Activated CD4-positive, alpha-beta T cell treated with anti-CD3 and anti-CD28 coated beads, Interleukin-2, amount 10 ng/mL, durations not matched to agents 24 days and 14 days (primary cell): ENCODE measurements at regions not wholly inside any gene's neighbourhood (a gene's known extent, or its start where the extent isn't known, plus 50 kb on each side); places are given as distances from the start of the nearest gene placed in this dataset.
"Not testable (repeated sequence)": the region's sequence is repeated elsewhere in the genome, so short reads cannot be mapped to it uniquely, and the experiment has no call there.

ENCODE experiments used
- DNase-seq: peaks from one replicate; pipeline ENCODE4 v3.0.0; 2022
- H3K27ac Mint-ChIP-seq: one replicate; pipeline ENCODE4 v1.8.0; 2022; ENCODE audit warnings: mild to moderate bottlenecking, mixed read lengths
- H3K27me3 Mint-ChIP-seq: one replicate; pipeline ENCODE4 v1.8.0; 2022; ENCODE audit warnings: mixed read lengths
- H3K36me3 Mint-ChIP-seq: one replicate; pipeline ENCODE4 v1.8.0; 2022; ENCODE audit warnings: low read depth, mild to moderate bottlenecking, mixed read lengths
- H3K4me1 Mint-ChIP-seq: one replicate; pipeline ENCODE4 v1.8.0; 2021; ENCODE audit warnings: mixed read lengths
- H3K4me3 Mint-ChIP-seq: one replicate; pipeline ENCODE4 v1.8.0; 2022; ENCODE audit warnings: mild to moderate bottlenecking, moderate library complexity, mixed read lengths
- H3K9me3 Mint-ChIP-seq: one replicate; pipeline ENCODE4 v1.8.0; 2021; ENCODE audit warnings: mixed read lengths
- intact Hi-C: fragments of 100-400 bp; cut with micrococcal nuclease; formaldehyde crosslinking; loops from one replicate; pipeline ENCODE4 v1.15.1; 2023

- DNase-seq: no peak
- Mint-ChIP-seq H3K36me3 (no peaks in the 10 kb centered on the region), H3K4me1 (no peaks in the 10 kb centered on the region), H3K4me3 (no peak overlapping the region), H3K9me3 (no peaks in the 10 kb centered on the region), H3K27ac (no peak overlapping the region), H3K27me3 (peaks cover 4% of the 10 kb centered on the region)
- intact Hi-C loops: no loop called here
Observed at GRCh38 chr4:55269470-55269869, 76.6 kb upstream of the SRD5A3 start.

- H3K4me1 Mint-ChIP-seq: no peaks in the 10 kb centered on the region
- H3K9me3 Mint-ChIP-seq: no peaks in the 10 kb centered on the region
- H3K4me3 Mint-ChIP-seq: no peak overlapping the region
- intact Hi-C loops: no loop called here
- H3K36me3 Mint-ChIP-seq: no peaks in the 10 kb centered on the region
- DNase-seq: no peak
- H3K27ac Mint-ChIP-seq: no peak overlapping the region
- peaks cover 4% of the 10 kb centered on the region for H3K27me3 Mint-ChIP-seq
Observed at GRCh38 chr4:55269995-55270394, 76.0 kb upstream of the SRD5A3 start.

- H3K4me1 Mint-ChIP-seq: no peaks in the 10 kb centered on the region
- no peaks in the 10 kb centered on the region for H3K36me3 Mint-ChIP-seq
- H3K4me3 Mint-ChIP-seq: no peak overlapping the region
- no peaks in the 10 kb centered on the region for H3K9me3 Mint-ChIP-seq
- intact Hi-C loops: no loop called here
- peaks cover 4% of the 10 kb centered on the region for H3K27me3 Mint-ChIP-seq
- DNase-seq: no peak
- H3K27ac Mint-ChIP-seq: no peak overlapping the region
Observed at GRCh38 chr4:55270481-55270880, 75.6 kb upstream of the SRD5A3 start.

GRCh38 chr4:55272102-55272501 lies 73.9 kb upstream of the SRD5A3 start:
- H3K27me3 Mint-ChIP-seq: peaks cover 1% of the 10 kb centered on the region
- no peak overlapping the region for H3K27ac Mint-ChIP-seq
- no peaks in the 10 kb centered on the region for H3K9me3 Mint-ChIP-seq
- no peak overlapping the region for H3K4me3 Mint-ChIP-seq
- H3K4me1 Mint-ChIP-seq: no peaks in the 10 kb centered on the region
- no peak for DNase-seq
- intact Hi-C loops: no loop called here
- no peaks in the 10 kb centered on the region for H3K36me3 Mint-ChIP-seq

- Mint-ChIP-seq H3K27me3 (peaks cover 1% of the 10 kb centered on the region), H3K27ac (no peak overlapping the region), H3K9me3 (no peaks in the 10 kb centered on the region)
Observed at GRCh38 chr4:55272589-55272988, 73.5 kb upstream of the SRD5A3 start.

GRCh38 chr4:55277011-55277410 lies 69.0 kb upstream of the SRD5A3 start:
- Mint-ChIP-seq H3K4me3 (no peak overlapping the region), H3K9me3 (peaks cover 3% of the 10 kb centered on the region), H3K4me1 (no peaks in the 10 kb centered on the region), H3K27ac (no peak overlapping the region), H3K27me3 (no peaks in the 10 kb centered on the region), H3K36me3 (no peaks in the 10 kb centered on the region)
- DNase-seq: no peak
- intact Hi-C loops: no loop called here

More at GRCh38 chr4:55272589-55272988, 73.5 kb upstream of the SRD5A3 start:
- Mint-ChIP-seq H3K4me3 (no peak overlapping the region), H3K36me3 (no peaks in the 10 kb centered on the region), H3K4me1 (no peaks in the 10 kb centered on the region)
- intact Hi-C loops: no loop called here
- no peak for DNase-seq

GRCh38 chr4:55278316-55278715 lies 67.7 kb upstream of the SRD5A3 start:
- Mint-ChIP-seq H3K27me3 (no peaks in the 10 kb centered on the region), H3K9me3 (peaks cover 11% of the 10 kb centered on the region), H3K27ac (no peak overlapping the region), H3K4me1 (no peaks in the 10 kb centered on the region), H3K36me3 (no peaks in the 10 kb centered on the region), H3K4me3 (no peak overlapping the region)
- no peak for DNase-seq
- intact Hi-C loops: no loop called here

GRCh38 chr4:55280474-55280873 lies 65.6 kb upstream of the SRD5A3 start:
- H3K36me3 Mint-ChIP-seq, intact Hi-C loops, H3K4me3 Mint-ChIP-seq, H3K4me1 Mint-ChIP-seq, H3K27me3 Mint-ChIP-seq, DNase-seq, H3K27ac Mint-ChIP-seq: not testable (repeated sequence)
- peaks cover 20% of the 10 kb centered on the region for H3K9me3 Mint-ChIP-seq

- DNase-seq, H3K27me3 Mint-ChIP-seq, H3K4me3 Mint-ChIP-seq, intact Hi-C loops, H3K4me1 Mint-ChIP-seq, H3K36me3 Mint-ChIP-seq, H3K27ac Mint-ChIP-seq: not testable (repeated sequence)
- peaks cover 20% of the 10 kb centered on the region for H3K9me3 Mint-ChIP-seq
Observed at GRCh38 chr4:55281118-55281683, 64.8 kb upstream of the SRD5A3 start.

- Mint-ChIP-seq H3K4me3 (no peak overlapping the region), H3K27me3 (no peaks in the 10 kb centered on the region), H3K4me1 (no peaks in the 10 kb centered on the region), H3K36me3 (no peaks in the 10 kb centered on the region), H3K27ac (no peak overlapping the region), H3K9me3 (peaks cover 17% of the 10 kb centered on the region)
- intact Hi-C loops: no loop called here
- DNase-seq: no peak
Observed at GRCh38 chr4:55284331-55284730, 61.7 kb upstream of the SRD5A3 start.

- H3K27me3 Mint-ChIP-seq: peaks cover 4% of the 10 kb centered on the region
- intact Hi-C loops: no loop called here
- DNase-seq: no peak
- H3K4me1 Mint-ChIP-seq: no peaks in the 10 kb centered on the region
- no peak overlapping the region for H3K27ac Mint-ChIP-seq
- H3K36me3 Mint-ChIP-seq: no peaks in the 10 kb centered on the region
- no peaks in the 10 kb centered on the region for H3K9me3 Mint-ChIP-seq
- no peak overlapping the region for H3K4me3 Mint-ChIP-seq
Observed at GRCh38 chr4:55291227-55291640, 54.8 kb upstream of the SRD5A3 start.

- intact Hi-C loops: no loop called here
- Mint-ChIP-seq H3K27ac (no peak overlapping the region), H3K4me1 (no peaks in the 10 kb centered on the region), H3K4me3 (no peak overlapping the region), H3K9me3 (peaks cover 6% of the 10 kb centered on the region), H3K27me3 (peaks cover 4% of the 10 kb centered on the region), H3K36me3 (no peaks in the 10 kb centered on the region)
- DNase-seq: no peak
Observed at GRCh38 chr4:55296096-55296495, 49.9 kb upstream of the SRD5A3 start.
